ENCODE measurements at regions not wholly inside any gene's neighbourhood (a gene's known extent, or its start where the extent isn't known, plus 50 kb on each side); places are given as distances from the start of the nearest gene placed in this dataset.

- no peak overlapping the region for H3K4me3 ChIP-seq (ENCODE audit: low read depth, low read length)
- no peak for TF ChIP-seq CTCF (IDR thresholded peaks at IDR 0.05; ENCODE audit: low read depth, low read length, missing control alignments)
- in situ Hi-C loops (cut with HindIII; ENCODE audit: low sequenced_read_pairs) = no loop called here
- no peak for DNase-seq (ENCODE audit: low read depth)
Observed at GRCh38 chr22:49460091-49460490, 367.6 kb downstream of the BRD1 start.

GRCh38 chr22:49458708-49459099 is 369.0 kb downstream of the BRD1 start:
- TF ChIP-seq CTCF (IDR thresholded peaks at IDR 0.05; ENCODE audit: low read depth, low read length, missing control alignments) = no peak
- in situ Hi-C loops (cut with HindIII; ENCODE audit: low sequenced_read_pairs) = no loop called here
- DNase-seq (ENCODE audit: low read depth) = no peak
- no peak overlapping the region for H3K4me3 ChIP-seq (ENCODE audit: low read depth, low read length)

GRCh38 chr22:49457946-49458707 is 369.5 kb downstream of the BRD1 start:
- in situ Hi-C loops (cut with HindIII; ENCODE audit: low sequenced_read_pairs) = no loop called here
- no peak for TF ChIP-seq CTCF (IDR thresholded peaks at IDR 0.05; ENCODE audit: low read depth, low read length, missing control alignments)
- H3K4me3 ChIP-seq (ENCODE audit: low read depth, low read length) = no peak overlapping the region
- DNase-seq (ENCODE audit: low read depth) = no peak

- in situ Hi-C loops (cut with HindIII; ENCODE audit: low sequenced_read_pairs) = no loop called here
- H3K4me3 ChIP-seq (ENCODE audit: low read depth, low read length) = no peak overlapping the region
- no peak for TF ChIP-seq CTCF (IDR thresholded peaks at IDR 0.05; ENCODE audit: low read depth, low read length, missing control alignments)
- no peak for DNase-seq (ENCODE audit: low read depth)
Observed at GRCh38 chr22:49457146-49457545, 370.5 kb downstream of the BRD1 start.

- no peak for TF ChIP-seq CTCF (IDR thresholded peaks at IDR 0.05; ENCODE audit: low read depth, low read length, missing control alignments)
- H3K4me3 ChIP-seq (ENCODE audit: low read depth, low read length) = no peak overlapping the region
- no peak for DNase-seq (ENCODE audit: low read depth)
- in situ Hi-C loops (cut with HindIII; ENCODE audit: low sequenced_read_pairs) = no loop called here
Observed at GRCh38 chr22:49455595-49455994, 372.1 kb downstream of the BRD1 start.

- TF ChIP-seq CTCF (IDR thresholded peaks at IDR 0.05; ENCODE audit: low read depth, low read length, missing control alignments) = no peak
- in situ Hi-C loops (cut with HindIII; ENCODE audit: low sequenced_read_pairs) = no loop called here
- DNase-seq (ENCODE audit: low read depth) = no peak
- H3K4me3 ChIP-seq (ENCODE audit: low read depth, low read length) = no peak overlapping the region
Observed at GRCh38 chr22:49454726-49455125, 372.9 kb downstream of the BRD1 start.
